GM10248 (cell line): ENCODE measurements at regions not wholly inside any gene's neighbourhood (a gene's known extent, or its start where the extent isn't known, plus 50 kb on each side); places are given as distances from the start of the nearest gene placed in this dataset.

Experiments used
- CTCF ChIA-PET: fragments of 300-600 bp; sonication (Branson Sonifier 250); formaldehyde crosslinking; extraction: SDS; loops from one replicate; lab custom pipeline; 2021; ENCODE audit warnings: antibody characterized with exemption; lab: Yijun Ruan, JAX
- POLR2A ChIA-PET: fragments of 350-650 bp; sonication (Branson Sonifier 250); formaldehyde crosslinking; extraction: SDS; loops from one replicate; lab custom pipeline; 2020; ENCODE audit warnings: antibody characterized with exemption; lab: Yijun Ruan, JAX
- DNase-seq: peaks from one replicate; pipeline ENCODE4 v3.0.0; 2012; ENCODE audit errors: extremely low spot score
- TF ChIP-seq, protein P1 (sequence below): IDR thresholded peaks from 2 replicates; pipeline ENCODE4 v1.5.1; 2012; ENCODE audit warnings: mild to moderate bottlenecking, low read depth; ENCODE audit errors: extremely low read depth, missing control alignments, control extremely low read depth

DNA sequence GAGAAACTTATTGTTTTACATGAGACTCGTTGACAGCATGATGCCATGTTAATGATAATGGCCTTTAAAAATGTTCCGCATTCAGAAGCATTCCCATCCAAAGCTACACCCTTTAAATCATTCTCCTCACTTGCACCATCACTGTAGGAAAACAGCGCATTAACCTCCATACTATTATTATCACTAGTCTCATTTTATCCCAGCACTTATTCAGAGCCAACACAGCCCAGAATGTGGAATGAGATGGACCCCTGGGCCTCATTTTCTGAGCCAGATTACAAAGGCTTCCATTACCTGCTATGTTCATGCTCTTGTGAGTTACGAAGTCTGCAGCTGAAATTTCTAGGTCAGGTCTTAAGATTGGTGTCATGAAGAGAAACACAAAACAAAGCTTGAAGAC is 159.4 kb downstream of the HS3ST3A1 start:
- ChIA-PET POLR2A (no interaction called here), CTCF (no interaction called here)
- TF ChIP-seq, protein P1, sequence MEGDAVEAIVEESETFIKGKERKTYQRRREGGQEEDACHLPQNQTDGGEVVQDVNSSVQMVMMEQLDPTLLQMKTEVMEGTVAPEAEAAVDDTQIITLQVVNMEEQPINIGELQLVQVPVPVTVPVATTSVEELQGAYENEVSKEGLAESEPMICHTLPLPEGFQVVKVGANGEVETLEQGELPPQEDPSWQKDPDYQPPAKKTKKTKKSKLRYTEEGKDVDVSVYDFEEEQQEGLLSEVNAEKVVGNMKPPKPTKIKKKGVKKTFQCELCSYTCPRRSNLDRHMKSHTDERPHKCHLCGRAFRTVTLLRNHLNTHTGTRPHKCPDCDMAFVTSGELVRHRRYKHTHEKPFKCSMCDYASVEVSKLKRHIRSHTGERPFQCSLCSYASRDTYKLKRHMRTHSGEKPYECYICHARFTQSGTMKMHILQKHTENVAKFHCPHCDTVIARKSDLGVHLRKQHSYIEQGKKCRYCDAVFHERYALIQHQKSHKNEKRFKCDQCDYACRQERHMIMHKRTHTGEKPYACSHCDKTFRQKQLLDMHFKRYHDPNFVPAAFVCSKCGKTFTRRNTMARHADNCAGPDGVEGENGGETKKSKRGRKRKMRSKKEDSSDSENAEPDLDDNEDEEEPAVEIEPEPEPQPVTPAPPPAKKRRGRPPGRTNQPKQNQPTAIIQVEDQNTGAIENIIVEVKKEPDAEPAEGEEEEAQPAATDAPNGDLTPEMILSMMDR: no peak
- no peak for DNase-seq

DNA sequence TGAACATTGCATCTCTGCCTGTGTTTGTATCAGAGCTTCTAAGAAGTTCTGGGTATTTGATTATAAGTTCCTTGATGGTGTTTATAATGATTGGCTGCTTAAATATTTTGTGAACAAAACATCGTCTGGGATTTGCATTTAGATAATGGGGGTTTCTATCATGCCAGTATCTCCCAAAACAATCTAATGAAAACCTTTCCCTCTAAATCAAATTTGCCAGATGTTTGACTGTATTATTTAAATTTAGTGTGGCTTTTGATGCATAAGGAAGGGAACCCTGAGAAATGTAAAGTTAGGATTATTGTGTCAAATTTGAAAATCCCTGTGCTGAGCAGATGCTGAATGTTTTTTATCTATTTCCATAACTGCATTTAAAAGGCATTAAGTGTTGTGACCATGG is 159.9 kb downstream of the HS3ST3A1 start:
- ChIA-PET POLR2A (no interaction called here), CTCF (no interaction called here)
- TF ChIP-seq, protein P1: no peak
- no peak for DNase-seq

DNA sequence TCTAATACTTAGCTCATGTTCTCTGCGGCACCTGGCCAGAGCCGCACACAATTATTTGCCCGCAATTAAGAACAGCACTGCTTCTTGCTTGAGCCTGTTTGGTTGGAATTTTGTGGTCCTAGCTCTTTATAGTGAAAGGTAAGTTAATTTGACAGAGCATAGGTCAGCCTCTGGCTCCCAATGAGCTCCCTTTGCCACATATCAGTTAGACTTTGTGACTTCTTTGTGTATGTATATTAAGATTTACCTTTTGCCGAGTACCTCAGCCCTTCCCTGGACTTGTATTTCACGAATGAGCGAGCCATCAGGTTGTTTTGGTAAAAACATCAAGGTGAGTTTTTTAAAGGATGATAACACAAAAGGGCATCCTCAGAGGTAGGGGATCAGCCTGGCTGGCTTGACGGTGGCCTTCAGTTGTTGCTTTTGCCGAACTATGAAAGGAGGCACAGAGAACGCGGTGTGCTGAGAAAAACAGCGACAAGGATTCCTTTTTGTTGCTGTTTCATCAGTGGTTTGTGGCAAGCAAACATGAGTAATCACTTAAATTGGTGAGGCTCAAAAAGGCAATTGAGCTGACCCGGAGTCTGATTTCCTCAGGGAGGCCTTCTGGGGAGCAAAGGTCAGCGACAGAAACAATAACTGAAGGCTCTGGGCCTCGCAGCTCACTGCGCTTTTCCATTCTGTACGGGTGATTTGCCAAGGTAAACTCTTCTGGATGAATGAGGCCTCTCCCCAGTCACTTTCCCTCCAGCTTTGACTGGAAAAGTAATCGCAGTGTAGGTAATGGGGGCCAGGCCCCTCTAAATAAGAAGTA is 163.6 kb downstream of the HS3ST3A1 start:
- POLR2A ChIA-PET: no interaction called here
- TF ChIP-seq, protein P1: no peak
- CTCF ChIA-PET: interaction anchor here (1.0 kb wide), 1 partner anchor 19 kb away, joined by 3 read pairs; no protein-coding TSS in a partner anchor
- DNase-seq: no peak

DNA sequence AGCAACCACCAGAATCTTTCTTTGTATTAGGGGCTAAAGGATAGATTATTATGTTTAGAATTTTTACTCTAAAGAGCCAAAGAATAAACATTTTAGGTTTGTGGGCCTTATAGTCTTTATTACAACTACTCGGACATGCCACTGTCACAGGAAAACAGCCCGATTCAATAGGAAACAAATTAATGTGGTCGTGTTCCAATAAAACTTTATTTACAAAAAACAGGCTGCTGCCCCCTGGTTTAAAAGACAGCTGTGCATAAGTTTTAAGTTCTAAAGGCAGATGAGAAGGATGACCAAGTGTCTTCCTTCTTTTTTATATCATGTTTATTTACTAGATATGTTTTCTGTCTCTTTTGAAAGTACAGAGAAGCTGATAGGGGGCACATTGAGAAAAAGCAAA is 166.5 kb downstream of the HS3ST3A1 start:
- TF ChIP-seq, protein P1: no peak
- no peak for DNase-seq
- ChIA-PET CTCF (no interaction called here), POLR2A (no interaction called here)

DNA sequence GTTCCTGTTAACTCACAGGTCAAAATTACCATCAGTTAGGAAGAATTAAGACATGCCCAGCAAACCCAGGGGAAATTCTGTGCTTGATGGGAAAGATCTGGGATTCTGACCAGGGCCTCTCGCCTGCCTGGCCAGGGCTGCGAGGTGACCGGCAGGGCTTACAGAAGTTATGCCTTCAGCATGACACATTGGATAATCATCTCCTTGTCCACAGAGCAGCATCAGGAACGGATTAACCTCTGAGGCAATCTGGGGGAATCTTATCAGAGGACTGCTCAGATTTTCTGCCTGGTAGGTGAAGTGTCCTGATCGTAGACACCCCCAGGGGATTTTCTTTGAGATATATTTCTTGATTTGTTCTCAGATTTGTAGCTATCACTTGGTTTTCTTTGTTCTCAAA is 172.5 kb downstream of the HS3ST3A1 start:
- ChIA-PET POLR2A (no interaction called here), CTCF (no interaction called here)
- DNase-seq: no peak
- TF ChIP-seq, protein P1: no peak

DNA sequence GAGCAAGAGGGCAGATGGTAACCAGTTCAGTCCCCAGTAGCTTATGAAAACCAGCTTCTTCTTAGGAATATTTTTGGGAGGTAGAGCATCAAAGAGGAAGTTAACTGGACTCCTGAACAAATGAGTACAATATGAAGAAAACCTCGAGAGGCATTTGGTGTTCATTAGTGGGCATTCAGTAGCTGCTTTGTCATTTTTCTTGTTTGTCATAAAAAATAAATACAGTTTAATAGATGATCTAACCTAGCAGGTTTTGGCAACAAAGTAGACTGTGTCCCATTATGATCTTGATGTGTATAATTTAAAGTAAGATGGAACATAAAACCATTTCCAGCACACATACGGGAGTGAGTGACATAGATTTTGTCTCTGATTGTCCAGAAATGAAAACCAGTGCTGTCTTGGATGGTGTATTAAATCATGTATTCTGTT is 173.1 kb downstream of the HS3ST3A1 start:
- ChIA-PET CTCF (no interaction called here), POLR2A (no interaction called here)
- no peak for DNase-seq
- TF ChIP-seq, protein P1: no peak

DNA sequence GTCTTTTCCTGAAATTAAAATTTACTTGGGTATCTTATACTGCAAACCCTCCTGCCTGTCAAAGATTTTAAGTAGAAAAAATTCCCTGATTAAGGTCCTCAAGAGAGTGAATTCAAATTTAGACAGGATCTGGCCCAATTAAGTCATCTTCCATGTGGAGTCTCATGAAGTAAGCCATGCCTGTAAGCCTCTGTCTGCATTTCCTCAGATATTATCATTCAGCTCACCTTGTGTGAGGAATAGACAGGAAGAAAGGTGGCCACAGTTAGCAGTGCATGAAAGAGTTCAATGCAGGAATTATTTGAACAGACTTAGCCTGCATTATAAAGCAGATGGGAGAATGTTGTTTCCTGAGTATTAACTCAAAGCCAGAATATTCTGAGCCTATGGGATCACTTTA is 174.7 kb downstream of the HS3ST3A1 start:
- ChIA-PET CTCF (no interaction called here), POLR2A (no interaction called here)
- TF ChIP-seq, protein P1: no peak
- no peak for DNase-seq
